HG02885 (cell line): ENCODE measurements at regions not wholly inside any gene's neighbourhood (a gene's known extent, or its start where the extent isn't known, plus 50 kb on each side); places are given as distances from the start of the nearest gene placed in this dataset.

Experiments used
- ATAC-seq: cut with Tn5 transposase; IDR thresholded peaks from one replicate; pipeline ENCODE4 v1.9.1; 2021; ENCODE audit warnings: mild to moderate bottlenecking; ENCODE audit not compliant: unreplicated experiment, poor library complexity

DNA sequence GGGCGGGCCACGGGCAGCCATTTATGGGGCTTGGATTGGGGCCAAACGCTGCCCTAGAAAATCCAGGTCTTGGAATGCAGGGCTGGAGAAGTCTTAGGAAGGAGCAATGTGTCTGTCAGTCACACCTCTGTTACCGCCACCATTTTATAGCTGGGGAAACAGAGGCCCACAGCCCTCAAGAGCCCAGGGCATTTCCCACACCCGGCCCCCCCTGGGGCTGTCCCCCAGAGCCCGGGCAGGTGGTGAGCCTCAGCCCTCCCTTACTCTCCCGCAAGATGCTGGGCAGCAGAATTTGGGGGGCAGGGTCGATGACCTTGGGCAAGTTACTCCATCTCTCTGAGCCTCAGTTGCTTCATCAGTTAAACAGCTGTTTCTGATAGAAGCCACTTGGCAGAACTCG lies 508.2 kb downstream of the SHQ1 start:
- no peak for ATAC-seq

DNA sequence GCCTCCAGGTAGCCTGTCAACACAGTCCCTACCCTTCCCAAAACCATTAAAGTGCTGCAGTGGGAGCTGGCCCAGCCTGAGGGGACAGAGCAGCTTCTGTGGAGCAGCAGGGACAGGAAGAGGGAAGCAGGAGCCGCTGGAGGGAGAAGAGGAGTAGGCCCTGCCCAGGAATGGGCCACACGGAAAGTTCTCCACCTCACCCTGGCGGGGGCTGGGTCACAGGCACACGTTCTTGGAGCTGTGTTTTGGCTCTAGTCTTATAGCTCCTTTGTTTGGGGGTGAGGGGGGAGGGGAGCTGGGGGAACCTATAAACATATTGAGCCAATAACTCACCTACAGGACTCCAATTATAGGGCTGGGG lies 508.6 kb downstream of the SHQ1 start:
- no peak for ATAC-seq

DNA sequence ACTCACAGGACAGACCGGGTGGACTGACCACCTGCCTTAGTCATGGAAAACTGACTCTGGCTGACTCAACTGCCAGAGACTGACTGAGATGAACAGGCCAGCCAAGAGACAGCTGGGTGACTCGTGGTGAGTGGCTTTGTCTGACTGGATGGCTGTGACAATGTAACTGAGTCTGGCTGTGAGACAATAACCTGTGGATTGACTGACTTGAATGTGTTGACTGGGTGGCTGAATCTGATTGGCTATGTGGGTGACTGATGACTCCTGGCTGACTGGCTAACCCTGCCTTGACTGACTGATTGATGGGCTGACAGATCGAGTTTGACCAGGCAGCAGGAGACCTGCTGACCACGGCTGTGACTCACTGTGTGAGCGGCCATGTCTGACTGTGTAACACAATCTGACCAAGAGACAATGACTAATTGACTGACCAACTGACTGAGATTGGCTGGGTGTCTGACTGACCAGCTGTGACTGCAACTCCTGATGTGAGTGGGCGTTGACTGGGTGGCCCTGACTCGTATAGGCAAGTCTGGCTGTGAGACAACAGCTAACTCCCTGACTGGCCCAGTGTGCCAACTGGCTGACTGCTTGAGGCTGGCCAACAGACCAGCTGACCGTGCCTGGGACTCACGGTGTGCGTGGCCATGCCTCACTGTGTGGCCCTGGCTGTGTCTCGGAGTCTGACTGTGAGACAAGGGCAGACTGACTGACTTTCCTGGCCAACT lies 509.1 kb downstream of the SHQ1 start:
- peak; percentile 30 for ATAC-seq

DNA sequence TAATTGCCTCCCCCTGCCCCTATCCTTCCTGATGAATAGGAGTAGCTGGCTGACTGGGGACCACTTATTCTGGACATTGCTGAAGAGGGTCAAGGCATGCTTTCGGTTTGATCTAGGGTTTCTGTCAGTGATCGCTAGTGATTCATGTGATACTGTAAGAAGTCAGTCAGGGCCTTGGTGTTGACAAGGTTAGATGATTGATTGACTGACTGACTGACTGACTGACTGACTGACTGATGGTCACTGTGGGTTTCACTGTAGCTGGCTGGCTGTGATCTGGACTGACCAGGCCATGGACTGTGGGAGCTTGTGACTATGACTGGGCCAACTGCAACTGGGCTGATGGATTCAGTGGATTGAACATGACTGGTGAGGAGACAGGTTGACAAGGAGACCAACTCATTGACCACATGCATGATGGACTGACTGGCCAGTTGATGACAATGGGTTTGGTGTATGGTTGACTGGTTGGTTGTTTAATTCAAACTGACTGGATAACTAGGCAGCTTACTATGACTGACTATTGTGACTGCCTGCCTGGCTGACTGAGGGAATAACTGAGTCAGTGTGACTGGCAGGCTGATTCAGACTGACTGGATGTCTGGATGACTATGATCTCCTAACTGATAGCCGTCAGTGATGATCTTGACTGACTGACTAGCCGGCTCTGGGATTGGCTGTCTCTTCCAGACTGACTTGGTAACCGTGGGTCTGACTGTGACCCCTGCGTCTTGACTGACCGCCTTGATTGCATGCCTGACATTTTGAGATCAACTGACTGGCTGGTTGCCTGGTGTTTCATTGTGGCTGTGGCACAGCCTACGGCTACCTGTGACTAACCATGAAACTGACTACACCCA lies 509.9 kb downstream of the SHQ1 start:
- ATAC-seq = no peak

DNA sequence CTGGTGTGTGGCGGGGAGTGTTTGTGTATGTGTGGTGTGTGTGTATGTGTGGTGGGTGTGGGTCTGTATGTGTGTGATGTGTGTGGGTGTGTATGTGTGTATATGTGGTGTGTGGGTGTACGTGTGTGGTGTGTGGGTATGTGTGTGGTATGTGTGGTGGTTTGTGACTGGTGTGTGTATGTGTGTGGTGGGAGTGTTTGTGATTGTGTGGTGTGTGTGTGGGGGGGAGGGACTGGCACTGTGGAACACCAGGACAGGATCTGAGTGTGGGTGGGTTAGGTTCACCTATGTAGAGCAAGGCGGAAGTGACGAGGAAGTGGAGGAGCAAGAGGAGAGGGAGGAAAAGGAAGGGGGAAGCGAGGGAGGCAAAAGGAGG lies 510.8 kb downstream of the SHQ1 start:
- ATAC-seq = no peak

DNA sequence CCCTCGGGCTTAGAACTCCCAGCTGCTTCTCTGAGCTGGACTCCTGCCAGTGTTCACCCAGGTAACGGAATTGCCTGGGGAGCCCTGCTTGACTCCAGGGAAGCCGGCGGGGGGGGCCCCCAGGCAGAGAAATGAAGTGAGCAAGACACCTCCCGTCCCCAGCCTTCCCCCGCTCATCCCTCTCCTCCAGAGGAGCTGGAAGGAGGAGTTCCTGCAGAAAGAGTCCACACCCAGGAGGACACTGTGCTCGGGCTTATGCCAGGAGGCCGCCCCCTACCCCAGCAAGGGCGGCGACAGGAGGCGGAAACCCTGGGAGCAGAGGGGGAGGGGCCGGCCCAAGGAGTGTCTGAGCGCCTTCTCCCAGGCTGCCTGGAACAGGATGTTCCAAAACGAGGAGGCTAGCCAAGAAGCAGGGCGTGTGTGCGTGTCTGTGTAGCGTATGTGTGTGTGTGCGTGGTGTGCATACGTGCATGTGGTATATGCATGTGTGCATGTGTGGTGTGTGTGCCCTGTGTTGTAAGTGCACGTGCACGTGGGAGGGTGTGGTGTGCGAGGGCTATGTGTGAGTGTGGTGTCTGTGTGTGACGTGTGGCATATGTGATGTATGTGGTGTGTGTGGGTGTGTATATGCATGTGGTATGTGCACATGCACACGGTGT lies 511.3 kb downstream of the SHQ1 start:
- ATAC-seq = no peak

DNA sequence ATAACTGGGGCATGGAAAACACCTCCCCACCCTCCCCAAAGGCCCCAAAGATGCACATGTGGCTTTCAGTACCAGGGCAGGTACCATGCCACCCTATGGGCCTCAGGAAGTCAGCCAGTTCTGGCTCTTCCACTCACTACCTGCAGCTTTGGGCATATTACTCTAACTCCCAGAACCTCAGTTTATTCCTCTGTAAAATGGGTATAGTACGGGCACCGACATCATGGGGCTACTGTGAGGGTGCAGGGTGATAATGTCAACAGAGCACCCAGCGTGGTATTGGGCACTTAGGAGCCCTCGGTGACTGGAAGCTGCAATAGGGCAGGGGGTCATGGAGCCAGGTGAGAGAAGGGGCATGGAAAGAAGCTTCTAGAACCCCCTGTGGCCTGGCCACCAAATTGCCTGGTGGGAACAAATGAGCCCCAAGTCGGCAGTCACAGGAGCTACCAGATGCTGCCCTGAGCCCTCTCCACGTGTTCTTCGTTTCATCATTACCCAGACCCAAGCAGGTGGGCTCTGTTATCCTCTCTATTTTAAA lies 512.1 kb downstream of the SHQ1 start:
- ATAC-seq = no peak

DNA sequence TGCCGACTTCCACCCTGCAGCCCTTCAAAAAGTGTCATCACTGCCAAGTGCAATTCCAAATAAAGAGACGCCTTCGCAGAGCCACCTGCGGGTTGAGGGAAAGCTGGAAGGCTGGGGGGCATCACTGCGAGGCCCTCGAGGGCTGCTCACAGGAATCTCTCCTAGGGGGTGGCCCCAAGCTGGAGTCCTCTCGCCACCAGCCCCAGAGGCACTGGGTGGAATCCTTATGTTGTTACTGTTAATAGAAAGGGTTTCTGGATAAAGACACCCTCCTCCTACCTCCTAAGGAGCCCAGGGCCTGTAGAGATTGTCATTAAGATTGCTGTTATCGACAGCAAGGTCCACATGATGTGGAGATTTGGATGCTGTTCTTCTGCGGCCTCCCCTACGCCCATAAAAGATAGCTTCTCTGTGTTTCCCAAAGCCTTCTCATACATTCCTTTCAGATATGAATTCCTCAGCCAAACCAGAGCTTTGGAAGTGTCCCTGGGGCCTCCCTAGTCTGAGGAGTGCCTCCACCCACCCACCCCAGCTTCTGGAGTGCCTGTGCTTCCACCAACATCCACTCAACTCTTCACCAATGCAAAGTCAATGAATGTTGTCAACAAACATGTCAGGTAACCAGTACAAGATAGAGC lies 512.7 kb downstream of the SHQ1 start:
- ATAC-seq = no peak

DNA sequence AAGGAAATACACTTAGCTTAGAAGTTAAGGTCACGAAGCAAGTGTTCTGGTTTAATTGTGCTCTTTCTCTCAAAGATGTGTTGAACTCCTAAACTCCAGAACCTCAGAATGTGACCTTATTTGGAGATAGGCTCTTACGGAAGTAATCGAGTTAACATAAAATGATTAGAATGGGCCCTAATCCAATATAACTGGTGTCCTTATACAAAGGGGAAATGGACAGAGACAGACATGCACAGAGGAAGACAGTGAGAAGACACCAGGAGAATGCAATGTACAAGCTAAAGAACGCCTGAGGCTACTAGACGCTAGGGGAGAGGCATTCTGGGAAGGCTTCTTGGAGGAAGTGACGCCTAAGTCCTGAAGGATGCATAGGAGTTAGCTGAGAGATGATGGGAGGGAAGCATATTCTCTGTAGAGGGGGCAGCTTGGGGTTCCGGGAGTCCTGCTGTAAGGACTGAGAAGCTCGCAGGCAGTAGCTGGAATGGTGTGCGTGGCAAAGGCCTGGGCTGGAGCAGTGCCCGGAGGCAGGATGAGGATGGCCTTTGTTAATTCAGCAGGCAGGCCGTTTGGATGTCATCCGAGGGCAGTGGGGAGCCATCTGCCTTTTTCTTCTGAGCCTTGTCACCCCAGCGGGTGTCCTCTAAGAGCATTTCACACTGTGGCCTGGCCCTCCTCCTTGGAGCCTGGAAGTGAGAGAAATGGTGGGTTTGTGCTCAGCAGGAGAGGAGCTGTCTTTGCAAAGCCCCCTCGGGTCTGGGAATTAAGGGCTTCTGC lies 513.4 kb downstream of the SHQ1 start:
- ATAC-seq = no peak

DNA sequence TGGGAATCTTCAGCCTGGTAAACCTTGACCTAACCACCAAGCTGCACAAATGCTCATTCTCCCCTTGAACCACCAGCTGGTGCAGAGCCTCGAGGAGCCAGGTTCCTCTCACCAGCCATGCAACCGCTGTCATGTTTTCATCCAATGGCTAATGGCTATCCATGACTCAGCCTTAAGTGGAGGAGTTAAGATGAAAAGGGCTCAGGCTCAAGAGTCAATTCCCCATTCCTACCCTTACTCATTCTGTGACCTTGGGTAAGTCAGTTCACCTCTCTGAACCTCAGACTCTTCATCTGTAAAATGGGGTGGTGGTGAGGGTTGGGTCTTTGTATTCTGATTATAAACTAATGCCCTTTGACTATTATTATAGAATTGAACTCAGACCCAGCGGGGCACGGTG lies 515.6 kb downstream of the SHQ1 start:
- ATAC-seq = no peak

DNA sequence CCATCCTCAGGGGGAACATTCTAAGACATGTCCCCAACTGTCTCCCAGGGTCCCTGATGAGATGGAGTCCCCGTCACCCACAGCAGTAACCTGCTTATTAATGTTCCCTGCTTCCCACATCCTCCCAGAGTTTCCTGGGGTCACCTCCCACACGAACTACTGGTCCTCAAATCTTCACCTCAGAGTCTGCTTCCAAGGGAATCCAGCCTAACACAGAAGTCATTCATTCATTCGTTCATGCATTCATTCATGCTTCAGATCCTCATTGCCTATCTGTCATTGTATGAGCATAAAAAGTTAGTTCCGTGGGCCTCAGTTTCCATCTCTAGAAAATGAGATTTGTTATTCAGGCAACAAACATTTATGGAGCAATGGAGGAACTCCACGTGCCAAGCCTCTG lies 516.2 kb downstream of the SHQ1 start:
- ATAC-seq = no peak

DNA sequence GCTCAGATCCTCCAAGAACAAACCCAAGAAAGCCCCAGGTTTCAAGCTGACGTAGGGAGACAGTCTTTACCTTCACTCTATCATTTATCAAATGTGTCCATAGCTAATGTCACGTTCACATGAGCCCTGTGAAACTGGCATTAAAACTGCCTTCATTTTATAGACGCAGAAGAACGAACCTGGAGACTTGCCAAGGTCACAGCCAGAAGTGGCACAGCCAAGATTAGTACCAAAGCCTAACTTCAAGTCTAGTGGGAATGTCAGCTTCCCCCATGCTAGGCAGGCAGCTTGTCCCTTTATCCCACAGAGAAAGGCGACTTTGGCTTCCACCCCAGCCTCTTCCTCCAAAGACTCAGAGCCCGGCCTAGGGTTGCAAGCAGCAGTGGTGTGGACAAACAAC lies 517.2 kb downstream of the SHQ1 start:
- ATAC-seq = no peak

DNA sequence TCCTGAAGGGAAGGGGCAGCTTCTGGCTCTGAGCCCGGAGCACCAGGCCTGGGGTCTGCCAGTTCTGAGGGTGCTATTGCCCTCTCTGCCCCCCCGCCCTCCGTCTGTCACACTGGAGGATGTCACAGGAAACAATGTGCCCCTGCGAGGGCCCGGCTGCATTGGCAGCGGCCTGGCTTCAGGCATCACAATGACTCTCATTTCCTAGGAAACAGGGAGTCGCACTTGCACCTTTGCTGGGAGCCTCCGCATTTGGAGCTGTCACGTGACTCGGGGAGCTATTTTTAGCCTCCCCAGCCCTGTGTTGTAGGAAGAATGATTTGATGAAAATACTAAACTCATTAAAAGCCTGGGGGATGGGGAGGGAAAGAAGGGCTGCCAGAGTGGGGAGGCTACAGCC lies 518.9 kb downstream of the SHQ1 start:
- ATAC-seq = no peak

DNA sequence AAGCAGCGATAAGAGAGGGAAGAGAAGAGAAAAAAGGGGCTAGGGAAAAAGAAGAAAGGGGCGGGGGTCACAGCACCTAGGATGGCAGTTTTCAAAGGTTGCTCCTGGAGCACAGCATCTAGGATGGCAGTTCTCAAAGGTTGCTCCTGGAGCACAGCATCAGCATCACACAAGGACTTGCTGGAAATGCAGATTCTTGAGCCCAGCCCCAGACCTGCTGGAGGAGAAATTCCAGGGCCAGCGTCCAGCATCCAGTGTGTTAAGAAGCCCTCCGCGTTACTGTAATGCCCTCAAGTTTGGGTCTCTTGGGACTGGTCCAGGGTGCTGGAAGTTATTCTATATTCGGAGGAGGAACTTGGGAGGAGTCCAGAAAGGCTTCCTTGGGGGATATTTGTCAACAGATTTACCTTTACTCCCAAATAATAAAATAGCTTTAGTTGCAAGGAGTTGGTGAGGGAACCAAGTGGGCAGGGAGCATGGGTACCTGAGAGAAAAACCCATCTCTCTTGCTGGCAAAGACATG lies 519.4 kb downstream of the SHQ1 start:
- no peak for ATAC-seq

DNA sequence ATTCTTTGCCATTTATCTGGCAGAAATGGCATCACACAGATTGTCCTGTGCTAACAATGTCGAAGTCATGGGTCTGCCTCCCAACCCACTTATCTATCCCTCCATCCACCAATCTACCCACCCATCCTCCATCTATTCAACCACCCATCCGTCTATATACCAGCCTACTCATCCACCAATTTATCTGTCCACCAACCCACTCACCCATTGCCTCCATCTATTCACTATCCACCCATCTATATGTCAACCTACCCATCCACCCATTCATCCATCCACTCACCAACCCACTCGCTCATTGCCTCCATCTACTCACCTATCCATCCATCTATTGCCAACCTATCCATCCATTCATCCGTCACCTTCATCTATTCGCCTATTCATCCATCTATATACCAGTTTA lies 521.2 kb downstream of the SHQ1 start:
- ATAC-seq = no peak

DNA sequence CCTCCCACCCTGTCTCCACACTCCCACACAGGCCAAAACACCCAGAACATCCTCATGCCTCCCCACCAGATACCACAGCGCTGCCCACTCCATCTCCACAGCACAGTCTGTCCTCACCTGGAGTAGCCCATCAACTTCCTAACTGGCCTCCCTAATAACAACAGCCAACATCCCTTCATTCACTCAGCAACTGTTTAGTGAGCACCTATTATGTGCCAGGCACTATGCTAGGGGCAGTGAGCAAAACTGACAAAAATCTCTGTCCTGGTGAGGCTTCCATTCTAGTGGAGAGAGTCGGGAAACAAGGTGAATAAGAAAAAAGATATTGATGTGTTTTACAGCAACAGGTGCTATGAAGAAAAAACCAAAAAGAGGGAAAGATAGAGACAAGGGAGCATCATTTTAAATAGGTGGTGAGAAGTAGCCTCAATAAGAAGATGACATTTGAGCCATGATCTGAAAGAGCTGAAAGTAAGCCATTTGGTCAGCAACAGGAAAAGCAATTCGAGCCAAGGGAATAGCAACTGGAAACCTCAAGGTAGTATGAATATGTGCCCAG lies 523.9 kb downstream of the SHQ1 start:
- ATAC-seq = no peak

DNA sequence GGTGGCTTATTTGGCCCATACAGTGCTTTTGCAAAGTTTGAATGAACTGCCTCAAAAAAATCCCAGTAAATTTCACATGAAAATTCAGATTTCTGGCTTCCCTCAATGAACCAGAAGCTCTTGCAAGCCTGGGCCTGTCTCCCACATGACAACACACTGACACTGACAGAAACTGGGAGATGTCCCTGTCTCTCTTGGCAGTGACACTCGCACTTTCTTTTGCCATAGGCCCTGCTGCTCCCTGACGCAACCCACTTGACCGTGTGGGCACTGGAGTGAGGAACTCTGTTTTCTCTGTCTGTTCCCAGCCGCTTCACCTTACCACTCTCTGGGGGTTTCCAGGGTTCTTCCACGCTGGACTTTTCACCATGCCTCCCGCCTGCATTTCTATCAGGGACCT lies 524.5 kb downstream of the SHQ1 start:
- no peak for ATAC-seq

DNA sequence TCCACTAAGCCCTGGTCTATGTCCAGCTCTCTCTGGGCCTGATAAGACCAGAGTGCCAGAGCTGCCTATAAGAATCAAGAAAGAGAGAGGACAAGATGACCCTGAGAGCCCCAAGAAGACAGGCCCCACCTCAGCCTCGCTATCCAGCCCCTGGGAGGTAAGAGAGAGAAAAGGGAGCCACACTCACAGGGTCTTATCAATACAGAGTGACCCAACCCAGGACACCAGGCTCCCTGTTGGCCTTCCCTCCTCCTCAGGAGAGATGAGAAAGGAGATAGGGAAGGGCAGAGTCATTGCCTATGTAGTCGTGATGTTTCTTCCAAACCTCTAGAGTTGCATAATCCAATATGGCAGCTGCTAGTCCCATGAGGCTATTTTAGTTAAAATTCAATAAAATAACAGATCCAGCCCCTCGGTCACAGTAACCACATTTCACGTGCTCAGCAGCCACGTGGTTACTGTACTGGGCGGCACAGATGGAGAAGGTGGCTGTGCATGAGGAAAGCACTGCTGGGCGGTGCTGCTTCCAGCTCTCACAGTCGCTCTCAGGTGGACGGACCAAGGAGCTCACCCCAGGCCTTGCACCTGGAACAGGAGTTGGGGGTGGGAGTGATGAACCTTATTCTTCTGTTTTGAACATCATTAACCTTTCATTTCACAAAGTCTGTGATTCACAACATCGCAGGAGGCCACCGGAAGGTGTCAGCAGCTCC lies 525.8 kb downstream of the SHQ1 start:
- no peak for ATAC-seq

DNA sequence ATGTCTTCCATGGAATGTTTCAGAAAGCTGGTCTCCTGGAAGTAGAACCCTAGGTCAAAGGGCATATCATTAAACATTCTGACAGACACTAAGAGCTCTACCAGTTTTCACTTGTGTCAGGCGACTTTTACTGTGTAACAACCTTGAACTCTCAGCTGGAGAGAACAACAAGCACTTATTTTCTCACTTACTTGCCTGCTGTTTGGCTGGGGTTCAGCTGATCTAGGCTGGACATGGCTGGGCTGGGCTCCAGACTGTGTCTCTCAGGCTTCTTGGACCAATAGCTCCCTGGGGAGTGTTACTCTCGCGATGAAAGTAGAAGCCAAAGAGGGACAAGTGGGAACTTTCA lies 527.3 kb downstream of the SHQ1 start:
- no peak for ATAC-seq
